ENCODE measurements at regions not wholly inside any gene's neighbourhood (a gene's known extent, or its start where the extent isn't known, plus 50 kb on each side); places are given as distances from the start of the nearest gene placed in this dataset.

DNA sequence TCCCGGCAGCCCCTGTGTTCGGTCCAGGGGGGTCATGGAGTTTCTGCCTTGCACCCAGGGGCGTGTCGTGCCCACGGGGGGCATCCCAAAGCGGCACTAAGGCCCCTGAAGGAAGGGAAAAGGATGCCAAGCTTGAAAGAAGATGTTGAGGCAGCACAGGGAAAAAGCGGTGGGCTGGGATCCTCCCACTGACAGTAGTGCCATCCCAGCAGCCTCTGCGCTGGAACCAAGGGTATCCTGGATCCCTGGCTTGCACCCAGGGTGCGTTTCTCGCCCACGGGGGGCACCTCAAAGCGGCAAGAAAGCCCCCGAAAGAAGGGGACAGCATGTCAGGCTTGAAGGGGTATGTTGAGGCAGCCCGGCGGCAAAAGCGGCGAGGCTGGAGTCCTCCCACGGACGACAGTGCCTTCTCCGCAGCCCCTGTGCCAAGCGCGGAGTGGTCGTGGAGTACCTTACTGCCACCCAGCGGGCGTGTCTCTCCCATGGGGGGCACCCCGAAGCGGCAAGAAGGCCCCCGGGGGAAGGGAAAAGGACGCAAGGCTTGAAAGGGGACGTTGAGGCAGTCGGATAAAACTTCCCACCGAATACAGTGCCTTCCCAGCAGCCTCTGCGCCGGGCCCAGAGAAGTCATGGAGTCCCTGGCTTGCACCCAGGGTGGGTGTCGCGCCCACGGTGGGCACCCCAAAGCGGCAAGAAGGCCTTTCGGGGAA is 164.4 kb upstream of the ALG10B start:
- TF ChIP-seq, protein P1, sequence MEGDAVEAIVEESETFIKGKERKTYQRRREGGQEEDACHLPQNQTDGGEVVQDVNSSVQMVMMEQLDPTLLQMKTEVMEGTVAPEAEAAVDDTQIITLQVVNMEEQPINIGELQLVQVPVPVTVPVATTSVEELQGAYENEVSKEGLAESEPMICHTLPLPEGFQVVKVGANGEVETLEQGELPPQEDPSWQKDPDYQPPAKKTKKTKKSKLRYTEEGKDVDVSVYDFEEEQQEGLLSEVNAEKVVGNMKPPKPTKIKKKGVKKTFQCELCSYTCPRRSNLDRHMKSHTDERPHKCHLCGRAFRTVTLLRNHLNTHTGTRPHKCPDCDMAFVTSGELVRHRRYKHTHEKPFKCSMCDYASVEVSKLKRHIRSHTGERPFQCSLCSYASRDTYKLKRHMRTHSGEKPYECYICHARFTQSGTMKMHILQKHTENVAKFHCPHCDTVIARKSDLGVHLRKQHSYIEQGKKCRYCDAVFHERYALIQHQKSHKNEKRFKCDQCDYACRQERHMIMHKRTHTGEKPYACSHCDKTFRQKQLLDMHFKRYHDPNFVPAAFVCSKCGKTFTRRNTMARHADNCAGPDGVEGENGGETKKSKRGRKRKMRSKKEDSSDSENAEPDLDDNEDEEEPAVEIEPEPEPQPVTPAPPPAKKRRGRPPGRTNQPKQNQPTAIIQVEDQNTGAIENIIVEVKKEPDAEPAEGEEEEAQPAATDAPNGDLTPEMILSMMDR (IDR thresholded peaks at IDR 0.05) = no peak
- TF ChIP-seq ZFX (IDR thresholded peaks at IDR 0.05; ENCODE audit: borderline replicate concordance) = no peak
- H3K27ac ChIP-seq = no peak overlapping the region

DNA sequence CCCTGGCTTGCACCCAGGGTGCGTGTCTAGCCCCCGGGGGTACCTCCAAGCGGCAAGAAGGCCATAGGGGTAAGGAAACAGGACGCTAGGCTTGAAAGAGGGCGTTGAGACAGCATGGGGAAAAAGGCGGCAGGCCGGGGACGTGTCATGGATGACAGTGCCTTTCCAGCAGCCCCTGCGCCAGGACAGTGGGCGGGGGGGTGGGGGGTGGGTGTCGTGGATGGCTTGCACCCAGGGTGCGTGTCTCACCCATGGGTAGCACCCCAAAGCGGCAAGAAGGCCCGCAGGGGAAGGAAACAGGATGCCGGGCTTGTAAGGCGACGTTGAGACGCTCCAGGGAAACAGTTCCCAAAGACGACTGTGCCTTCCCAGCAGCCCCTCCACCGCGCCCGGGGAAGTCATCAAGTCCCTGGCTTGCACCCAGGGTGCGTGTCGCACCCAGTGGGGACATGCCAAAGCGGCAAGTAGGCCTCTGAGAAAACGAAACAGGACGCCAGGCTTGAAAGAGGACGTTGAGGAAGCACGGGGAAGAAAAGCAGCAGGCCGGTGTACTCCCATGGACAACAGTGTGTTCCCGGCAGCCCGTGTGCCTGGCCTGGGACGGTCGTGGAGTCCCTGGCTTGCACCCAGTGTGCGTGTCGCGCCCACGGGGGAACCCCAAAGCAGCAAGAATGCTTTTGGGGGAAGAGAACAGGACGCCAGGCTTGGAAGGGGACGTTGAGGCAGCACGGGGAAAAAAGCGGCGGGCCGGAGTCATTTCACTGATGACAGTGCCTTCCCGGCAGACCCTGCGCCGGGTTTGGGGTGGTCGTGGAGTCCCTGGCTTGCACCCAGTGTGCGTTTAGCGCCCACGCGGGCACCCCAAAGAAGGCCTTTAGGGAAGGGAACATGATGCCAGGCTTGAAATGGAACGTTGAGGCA is 163.5 kb upstream of the ALG10B start:
- no peak for TF ChIP-seq ZFX (IDR thresholded peaks at IDR 0.05; ENCODE audit: borderline replicate concordance)
- TF ChIP-seq, protein P1 (IDR thresholded peaks at IDR 0.05) = no peak
- H3K27ac ChIP-seq = no peak overlapping the region

DNA sequence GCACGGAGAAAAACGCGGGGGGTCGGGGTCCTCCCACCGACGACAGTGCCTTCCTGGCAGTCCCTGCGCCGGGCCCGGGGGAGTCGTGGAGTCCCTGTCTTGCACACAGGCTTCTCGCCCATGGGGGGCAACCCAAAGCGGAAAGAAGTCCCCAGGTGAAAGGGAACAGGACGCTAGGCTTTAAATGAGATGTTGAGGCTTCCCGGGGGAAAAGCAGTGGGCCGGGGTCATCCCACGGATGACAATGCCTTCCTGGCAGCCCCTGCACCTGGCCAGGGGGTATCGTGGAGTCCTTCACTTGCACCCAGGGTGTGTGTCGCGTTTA is 162.9 kb upstream of the ALG10B start:
- TF ChIP-seq, protein P1 (IDR thresholded peaks at IDR 0.05) = no peak
- no peak for TF ChIP-seq ZFX (IDR thresholded peaks at IDR 0.05; ENCODE audit: borderline replicate concordance)
- no peak overlapping the region for H3K27ac ChIP-seq

DNA sequence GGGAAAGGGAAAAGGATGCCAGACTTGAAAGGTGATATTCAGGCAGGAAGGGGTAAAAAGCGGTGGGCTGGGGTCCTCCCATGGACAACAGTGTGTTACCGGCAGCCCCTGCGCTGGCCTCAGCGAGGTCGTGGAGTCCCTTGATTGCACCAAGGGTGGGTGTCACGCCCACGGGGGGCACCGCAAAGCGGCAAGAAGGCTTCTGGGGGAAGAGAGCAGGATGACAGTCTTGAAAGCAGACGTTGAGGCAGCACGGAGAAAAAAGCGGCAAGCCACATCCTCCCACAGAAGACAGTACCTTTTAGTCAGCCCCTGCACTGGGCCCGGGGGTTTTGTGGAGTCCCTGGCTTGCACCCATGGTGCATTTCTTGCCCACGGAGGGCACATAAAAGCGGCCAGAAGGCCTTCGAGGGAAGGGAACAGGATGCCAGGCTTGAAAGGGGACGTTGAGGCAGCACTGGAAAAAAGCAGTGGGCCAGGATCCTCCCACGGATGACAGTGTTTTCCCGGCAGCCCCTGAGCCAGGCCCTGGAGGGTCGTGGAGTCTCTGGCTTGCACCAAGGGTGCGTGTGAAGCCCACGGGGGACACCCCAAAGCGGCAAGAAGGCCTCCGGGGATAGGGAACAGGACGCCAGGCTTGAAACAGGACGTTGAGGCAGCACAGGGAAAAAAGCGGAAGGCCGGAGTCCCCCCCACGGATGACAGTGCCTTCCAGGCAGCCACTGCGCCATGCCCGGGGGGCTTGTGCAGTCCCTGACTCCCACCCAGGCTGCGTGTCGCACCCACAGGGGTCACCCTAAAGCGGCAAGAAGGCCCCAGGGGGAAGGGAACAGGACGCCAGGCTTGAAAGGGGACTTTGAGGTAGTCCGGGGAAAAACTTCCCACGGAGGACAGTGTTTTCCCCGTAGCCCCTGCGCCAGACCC is 162.2 kb upstream of the ALG10B start:
- TF ChIP-seq, protein P1 (IDR thresholded peaks at IDR 0.05) = no peak
- TF ChIP-seq ZFX (IDR thresholded peaks at IDR 0.05; ENCODE audit: borderline replicate concordance) = no peak
- H3K27ac ChIP-seq = no peak overlapping the region

DNA sequence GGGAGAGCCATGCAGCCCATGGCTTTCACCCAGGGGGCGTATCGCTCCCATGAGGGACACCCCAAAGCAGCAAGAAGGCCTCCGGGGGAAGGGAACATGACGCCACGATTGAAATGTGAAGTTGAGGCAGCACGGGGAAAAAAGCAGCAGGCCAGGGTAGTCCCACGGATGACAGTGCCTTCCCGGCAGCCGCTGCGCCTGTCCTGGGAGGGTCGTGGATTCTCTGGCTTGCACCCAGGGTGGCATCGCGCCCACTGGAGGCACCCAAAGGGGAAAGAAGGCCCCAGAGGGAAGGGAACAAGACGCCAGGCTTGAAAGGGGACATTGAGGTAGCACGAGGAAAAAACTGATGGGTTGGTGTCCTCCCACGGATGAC is 161.6 kb upstream of the ALG10B start:
- TF ChIP-seq ZFX (IDR thresholded peaks at IDR 0.05; ENCODE audit: borderline replicate concordance) = no peak
- TF ChIP-seq, protein P1 (IDR thresholded peaks at IDR 0.05) = no peak
- no peak overlapping the region for H3K27ac ChIP-seq

DNA sequence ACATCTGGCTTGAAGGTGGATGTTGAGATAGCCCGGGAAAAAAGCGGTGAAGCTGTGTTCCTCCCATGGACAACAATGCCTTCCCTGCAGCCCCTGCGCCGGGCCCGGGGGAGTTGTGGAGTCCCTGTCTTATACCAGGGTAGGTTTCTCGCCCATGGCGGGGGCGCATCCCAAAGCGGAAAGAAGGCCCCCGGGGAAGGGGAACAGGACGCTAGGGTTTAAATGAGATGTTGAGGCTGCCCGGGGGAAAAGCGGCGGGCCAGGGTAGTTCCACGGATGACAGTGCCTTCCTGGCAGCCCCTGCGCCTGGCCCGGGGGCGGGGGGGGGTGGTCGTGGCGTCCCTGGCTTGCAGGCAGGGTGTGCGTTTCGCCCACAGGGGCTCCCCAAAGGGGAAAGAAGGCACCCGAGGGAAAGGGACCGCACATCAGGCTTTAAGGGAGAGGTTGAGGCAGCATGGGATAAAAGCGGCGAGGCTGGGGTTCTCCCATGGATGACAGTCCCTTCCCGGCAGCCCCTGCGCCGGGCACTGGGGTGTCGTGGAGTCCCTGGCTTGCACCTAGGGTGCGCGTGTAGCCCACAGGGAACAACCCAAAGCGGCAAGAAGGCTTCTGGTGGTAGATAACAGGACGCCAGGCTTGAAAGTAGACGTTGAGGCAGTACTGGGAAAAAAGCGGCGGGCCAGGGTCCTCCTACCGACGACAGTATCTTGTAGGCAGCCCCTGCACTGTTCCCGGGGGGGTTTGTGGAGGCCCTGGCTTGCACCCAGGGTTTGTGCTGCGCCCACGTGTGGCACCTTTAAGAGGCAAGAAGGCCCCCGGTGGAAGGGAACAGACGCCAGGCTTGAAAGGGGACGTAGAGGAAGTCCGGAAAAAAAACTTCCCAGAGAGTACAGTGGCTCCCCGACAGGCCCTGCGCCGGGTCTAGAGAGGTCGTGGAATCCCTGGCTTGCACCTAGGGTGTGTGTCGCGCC is 160.8 kb upstream of the ALG10B start:
- TF ChIP-seq, protein P1 (IDR thresholded peaks at IDR 0.05) = no peak
- no peak for TF ChIP-seq ZFX (IDR thresholded peaks at IDR 0.05; ENCODE audit: borderline replicate concordance)
- H3K27ac ChIP-seq = no peak overlapping the region

Data from 22Rv1 (cell line).